GM19463 (cell line): ENCODE measurements at regions not wholly inside any gene's neighbourhood (a gene's known extent, or its start where the extent isn't known, plus 50 kb on each side); places are given as distances from the start of the nearest gene placed in this dataset.

Source experiments
- ATAC-seq: cut with Tn5 transposase; IDR thresholded peaks from one replicate; pipeline ENCODE4 v1.9.1; 2021; ENCODE audit warnings: mild to moderate bottlenecking, moderate library complexity; ENCODE audit not compliant: unreplicated experiment

DNA sequence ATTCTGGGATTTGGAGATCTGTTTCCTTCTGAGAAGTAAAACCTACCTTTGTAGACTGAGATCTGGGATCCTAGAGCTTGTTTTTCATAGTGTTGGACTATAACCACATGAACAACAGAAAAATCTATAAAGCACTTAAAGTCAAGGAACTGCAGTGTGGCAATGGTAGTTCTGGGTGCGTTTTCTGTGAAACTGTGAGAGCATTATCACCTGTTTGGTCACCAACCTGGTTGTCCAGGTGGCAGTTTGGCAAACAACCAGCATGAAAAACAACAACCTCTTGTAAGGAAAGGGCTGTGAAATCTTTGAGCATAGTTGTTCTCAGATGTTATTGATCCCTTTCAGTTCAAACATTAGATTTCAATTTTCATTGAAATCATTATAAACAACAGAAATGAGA is 215.8 kb upstream of the CITED2 start:
- no peak for ATAC-seq

DNA sequence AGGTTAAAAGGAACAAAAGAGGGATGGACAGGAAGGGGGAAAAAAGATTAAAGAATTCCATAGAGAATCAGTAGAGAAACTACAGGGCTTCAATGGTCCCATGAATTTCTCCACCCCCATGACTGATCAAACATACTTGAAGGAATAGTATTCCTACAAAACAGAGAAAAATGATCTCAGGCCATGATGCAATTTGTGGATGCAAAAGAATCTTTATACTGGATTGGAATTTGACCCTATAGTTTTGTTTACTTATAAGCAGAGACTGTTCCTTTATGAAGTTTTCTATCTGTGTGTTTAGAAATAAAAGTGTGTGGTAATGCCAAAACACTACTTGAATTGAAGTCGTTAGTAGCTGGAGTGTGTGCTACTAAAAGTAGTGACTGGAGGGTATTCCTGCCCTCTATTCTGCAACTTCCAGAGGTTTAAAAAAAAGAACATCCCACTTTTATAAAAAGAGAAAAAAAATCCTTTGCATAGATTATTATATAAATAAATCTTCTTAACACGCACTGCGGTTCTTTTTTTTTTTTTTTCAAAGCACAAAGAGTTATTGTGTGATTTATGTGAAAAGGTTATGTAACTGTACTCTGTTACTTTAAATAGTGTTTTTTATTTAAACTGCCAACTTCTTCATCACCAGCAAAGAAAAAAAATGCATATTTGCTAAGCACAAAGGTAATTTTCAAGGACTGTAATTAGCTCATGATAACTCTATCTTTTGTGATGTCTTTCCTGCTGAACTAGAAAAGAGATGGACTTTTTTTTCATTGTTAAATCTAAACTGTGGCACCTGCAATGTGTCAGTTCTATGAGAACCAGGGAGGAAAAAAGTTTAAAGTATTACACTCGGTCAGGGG is 214.5 kb upstream of the CITED2 start:
- ATAC-seq = no peak

DNA sequence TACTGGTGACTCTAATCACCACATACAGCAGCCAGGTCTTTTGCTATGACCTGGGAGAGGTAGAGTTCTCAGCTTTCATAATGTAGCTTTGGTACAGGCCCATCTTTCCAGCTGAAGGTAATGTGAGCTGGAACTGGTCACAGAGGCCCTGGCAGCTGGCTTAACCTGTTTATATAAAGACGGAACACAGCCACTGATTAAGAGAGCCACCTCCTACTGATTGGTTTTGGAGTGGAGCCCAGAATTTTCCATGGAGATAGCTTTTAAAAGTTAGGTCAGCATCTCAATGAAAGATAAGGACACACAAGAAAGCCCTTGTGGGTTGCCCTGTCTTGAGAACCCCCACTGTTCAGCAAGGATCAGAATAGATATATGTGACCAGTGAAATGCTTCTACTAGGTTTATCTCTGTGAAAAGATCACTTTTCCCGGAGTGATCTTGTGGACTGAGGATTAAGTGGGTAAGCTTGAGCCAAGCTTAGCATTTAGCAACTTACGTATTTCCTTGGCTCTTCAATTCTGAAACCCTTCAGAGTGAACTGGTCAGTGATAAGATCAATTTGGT is 213.7 kb upstream of the CITED2 start:
- ATAC-seq = no peak

DNA sequence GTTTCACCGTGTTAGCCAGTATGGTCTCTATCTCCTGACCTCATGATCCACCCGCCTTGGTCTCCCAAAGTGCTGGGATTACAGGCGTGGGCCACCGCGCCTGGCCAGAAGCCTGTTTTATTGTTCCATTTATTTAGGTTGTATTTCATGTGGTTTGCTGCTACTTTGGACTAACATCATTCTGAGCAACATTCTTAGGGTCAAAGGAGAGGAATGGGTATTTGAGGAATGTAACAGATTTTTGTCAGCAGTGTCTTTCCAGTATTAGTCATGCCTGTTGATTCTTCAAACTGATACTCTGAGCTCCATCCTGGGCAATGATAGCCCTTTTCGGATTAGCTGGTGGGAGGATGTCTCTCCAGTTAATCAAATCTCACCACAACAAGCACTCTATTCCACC is 213.0 kb upstream of the CITED2 start:
- no peak for ATAC-seq

DNA sequence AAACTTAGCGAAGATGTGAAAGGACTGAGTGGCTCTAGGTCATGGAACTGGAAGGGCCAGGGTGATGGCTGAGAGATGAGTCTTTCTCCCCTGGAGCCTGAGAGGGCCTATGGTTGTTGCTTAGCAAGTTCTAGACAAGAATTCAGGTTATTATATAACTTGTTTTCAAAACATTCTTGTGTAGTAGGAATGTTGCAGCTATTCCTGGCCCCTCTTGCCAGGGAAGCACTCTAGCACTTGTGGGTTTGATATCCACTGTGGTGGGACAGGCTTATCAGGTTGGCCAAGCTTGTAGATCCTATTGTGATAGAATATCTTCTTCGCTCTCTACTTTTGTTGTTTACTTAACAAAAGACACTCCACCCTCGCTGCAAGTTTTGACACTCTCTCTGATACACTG is 211.8 kb upstream of the CITED2 start:
- no peak for ATAC-seq

DNA sequence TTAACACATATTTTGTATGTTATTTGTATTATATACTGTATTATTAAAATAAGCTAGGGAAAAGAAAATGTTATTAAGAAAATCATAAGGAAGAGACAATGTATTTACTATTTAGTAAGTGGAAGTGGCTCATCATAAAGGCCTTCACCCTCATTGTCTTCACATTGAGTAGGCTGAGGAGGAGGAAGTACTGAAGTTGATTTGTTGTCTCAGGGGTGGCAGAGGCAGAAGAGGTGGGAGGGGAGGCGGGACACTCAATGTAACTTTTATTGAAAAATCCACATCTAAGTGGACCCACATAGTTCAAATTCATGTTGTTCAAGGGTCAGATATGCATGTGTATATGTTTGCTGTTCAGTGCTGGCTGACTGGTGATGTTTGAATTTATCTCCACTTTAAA is 210.2 kb upstream of the CITED2 start:
- ATAC-seq = no peak

DNA sequence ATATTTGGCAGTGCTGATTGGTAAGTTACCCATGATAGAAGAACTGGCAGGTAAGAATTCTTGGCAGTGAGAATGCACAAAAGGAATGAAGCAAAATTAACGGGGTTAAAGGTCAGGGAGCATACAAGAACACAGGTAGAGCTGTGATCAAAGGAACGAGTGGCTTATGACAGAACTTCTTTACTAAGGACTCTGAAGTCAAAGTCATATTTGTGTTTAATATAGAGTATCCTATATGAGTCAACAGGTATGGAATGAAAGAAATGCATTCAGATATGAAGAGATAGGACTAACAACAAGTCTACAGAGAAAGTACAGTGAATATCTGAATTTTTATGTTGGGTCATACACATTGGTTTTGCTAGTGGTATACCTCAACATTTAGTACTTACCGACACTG is 209.0 kb upstream of the CITED2 start:
- ATAC-seq = no peak

DNA sequence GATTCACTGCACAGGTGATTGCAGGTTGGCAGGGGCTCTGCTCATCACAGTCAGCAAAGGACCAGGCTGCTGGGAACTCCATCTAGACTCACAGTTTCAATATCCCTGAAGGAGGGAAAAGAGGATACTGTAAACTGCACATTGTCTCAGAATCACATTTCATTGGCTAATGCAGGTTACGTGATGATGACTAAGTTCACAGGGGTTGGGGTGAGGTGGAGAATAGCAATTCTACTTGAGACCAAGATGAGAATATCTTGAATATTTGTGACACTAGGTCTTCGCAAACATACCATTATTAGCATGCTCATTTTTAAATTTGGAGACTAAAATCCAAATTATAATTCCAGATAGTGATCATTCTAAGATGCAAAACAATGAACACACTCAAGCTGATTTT is 208.5 kb upstream of the CITED2 start:
- ATAC-seq = no peak

DNA sequence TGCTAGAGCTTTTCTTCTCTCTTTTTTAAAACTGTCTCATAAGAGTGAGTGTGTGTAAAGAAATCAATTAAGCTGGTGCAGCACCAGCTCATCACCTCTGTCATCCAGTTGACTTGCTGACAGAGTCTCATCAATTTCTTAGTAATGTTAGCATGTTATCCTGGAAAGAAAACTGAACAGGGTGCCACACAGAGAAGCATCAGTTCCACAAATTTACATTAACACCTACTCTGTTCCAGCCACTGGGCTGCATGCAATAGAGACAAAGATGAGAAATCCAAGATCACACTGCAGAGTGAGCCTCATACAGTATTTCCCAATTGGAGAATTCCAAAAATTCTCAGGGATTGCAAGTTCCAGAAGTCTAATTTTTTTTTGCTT is 207.0 kb upstream of the CITED2 start:
- ATAC-seq = no peak

DNA sequence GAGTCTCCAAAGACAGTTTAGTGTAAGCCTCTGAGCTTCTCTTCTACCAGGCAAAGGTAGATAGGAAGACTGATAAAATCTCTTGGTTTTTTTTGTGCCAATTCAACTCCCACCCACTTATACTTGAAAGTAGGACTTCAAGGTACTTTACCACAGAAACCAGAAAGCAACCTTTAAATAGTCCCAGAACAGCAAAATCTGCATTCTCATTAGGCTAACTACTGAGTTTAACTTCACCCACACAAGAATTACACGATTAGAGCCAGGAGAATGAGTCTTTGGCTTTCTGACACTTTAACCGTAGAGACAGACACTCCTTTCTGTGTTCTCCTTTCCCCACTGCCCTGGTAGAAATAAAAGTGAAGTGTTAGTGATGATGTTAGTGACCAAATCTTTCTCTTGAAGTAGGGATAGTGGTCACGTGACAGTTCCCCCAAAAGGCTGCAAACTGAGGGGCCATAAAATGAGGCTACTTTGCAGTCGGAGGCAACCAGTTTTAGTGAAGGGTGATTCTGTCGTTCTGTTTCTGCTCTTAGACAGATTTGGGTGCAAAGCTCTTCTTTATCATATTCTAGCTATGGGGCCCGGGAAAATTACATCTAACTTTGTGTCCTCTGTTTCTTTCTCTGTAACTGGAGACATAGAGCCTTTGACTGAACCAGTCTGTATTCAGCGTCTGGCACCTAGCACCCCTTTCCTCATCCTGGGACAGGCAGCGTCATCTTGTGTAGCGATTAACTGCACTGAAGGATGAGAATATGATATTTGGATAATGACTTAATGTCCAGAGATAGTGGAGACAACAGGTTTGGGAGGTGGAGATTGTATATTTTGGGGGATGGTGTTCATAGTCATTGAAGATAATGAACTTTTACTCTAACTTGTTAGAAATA is 206.4 kb upstream of the CITED2 start:
- peak; percentile 92 for ATAC-seq

DNA sequence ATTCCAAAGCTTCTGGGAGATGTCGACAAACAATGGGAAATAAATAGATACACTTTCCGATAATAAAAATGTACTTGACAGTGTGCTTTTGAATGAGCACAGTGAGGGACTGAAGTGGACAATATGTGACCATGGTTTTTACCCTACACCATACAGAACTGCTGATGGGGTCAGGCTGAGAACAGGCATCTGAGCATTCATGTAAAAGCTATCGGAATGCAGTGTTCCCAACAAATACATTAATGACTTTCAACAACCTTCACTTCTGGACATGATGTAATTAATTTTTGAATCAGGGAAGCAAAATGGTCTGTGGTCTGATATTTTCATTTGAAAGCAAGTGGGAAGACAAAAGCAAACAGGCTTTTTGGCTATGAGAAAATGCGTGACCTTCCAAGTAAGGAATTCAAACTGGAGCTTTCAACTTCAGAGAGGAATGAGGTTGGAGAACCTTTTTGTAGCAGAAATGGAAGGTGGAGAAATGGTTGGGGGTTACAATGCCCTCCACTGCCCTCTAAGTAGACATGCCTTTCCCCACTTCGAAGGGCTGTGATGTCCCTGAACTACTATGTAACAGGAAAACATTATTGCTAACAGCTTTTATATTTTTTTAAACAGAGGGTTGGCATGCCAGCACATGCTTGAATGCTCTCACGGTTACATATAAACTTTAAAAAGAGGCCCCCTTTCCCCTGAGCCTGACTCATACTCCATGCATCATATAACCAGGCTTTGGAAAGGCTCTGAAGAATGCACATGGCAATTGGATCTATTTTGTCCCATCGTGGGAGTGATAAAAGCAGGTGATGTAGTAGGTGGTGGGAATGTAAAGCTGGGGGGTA is 203.5 kb upstream of the CITED2 start:
- no peak for ATAC-seq

DNA sequence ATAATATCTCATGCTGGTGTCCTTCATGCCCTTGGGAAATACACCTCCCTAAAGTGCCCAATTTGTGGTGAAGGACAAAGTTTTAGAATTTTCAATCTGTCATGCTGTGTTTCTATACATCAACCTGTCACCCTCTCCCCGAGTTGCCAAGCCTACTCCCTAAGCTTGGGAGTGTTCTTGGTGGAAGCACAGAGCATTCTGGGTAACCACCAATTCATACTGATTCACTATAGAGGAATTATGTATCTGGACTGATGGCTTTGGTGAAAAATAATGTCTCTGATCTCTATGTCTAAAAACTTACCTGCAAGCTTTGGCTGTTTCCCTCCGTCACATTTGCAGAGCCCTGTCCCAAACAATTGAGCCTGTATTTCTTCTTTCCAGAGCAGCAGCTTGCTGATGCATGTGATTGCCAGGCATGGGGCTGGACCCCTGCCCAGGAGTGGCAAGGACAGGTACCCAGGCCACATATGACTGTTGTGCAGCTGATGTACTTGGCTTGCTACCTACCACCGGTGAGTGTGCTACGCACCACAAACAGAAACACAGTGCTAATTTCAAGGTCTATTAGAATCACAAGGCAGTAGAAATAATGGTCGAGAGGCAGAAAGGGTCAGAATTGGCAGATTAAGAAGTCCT is 202.8 kb upstream of the CITED2 start:
- ATAC-seq = no peak

DNA sequence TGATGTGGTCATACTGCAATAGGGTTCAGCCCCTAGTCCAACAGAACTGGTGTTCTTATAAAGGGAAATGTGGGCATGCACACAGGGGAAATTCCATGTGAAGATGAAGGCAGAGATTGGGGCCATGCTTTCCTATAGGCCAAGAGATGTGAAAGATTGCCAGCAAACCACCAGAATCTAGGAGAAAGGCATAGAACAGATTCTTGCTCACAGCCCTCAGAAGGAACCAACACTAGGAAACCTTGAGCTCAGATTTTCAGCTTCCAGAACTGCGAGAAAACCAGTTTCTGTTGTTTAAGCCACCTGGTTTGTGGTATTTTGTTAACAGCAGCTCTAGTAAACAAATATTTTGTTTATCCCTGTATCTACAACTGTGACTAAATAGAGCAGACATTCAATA is 197.6 kb upstream of the CITED2 start:
- no peak for ATAC-seq

DNA sequence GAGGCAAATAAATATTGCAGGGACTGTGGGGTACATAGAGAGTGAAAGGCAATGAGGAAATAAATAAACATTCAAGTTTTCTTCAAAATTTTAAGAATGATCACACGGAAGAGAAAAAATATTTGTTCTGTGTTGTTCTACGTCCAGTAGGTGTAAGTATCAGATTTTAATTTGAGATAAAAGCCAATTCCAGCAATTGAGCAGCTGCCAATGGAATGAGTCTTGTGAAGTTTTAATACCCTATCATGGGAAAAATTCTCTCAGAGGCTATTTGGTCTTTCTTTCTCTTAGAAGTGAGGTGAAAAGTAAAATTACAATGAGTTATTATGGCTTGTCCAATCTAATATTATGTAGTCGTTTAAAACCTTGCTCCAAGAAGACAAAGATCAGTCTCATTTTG is 195.7 kb upstream of the CITED2 start:
- ATAC-seq = no peak

DNA sequence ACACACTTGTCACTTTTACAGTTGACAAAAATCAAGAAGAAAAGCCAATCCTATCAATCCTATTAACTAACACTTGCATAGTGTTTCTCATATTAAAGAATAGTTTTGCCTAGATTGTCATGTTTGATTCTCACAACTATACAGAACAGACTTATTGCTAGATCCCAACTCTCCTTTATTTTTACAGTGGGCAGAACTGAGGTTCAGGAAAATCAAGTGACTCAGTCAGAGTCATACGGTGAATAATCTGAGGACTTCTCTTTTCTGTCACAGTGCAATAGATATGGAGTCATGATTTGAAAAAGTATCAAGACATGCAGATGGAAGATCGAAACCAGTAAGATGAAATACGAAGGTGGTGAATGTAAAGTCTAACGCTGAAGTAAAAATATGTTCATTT is 195.1 kb upstream of the CITED2 start:
- no peak for ATAC-seq

DNA sequence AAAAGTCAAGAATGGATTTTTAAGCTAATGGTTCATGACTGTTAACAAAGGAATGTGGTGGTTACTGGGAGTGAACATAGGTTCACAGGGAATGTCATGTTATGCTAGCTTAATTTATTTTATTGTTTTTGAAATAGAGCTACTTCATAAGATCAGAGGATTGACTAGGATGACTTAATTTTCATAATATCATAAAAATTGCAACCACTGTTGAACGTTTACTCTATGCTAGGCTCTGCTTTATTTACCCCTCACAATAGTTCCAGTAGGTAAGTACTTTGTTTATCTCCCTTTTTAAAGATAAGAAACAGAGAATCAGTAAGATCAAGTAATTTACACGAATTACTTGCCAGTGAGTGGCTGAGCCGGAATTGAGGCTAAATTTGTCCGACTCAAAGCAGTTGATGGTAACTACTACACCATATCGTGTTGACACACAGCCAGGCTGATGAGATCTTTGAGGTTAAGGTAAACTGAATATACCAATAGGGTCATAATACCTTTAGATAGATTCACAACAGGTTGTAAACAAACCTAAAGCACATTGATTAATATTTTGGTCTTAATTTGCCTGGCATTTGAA is 194.6 kb upstream of the CITED2 start:
- no peak for ATAC-seq

DNA sequence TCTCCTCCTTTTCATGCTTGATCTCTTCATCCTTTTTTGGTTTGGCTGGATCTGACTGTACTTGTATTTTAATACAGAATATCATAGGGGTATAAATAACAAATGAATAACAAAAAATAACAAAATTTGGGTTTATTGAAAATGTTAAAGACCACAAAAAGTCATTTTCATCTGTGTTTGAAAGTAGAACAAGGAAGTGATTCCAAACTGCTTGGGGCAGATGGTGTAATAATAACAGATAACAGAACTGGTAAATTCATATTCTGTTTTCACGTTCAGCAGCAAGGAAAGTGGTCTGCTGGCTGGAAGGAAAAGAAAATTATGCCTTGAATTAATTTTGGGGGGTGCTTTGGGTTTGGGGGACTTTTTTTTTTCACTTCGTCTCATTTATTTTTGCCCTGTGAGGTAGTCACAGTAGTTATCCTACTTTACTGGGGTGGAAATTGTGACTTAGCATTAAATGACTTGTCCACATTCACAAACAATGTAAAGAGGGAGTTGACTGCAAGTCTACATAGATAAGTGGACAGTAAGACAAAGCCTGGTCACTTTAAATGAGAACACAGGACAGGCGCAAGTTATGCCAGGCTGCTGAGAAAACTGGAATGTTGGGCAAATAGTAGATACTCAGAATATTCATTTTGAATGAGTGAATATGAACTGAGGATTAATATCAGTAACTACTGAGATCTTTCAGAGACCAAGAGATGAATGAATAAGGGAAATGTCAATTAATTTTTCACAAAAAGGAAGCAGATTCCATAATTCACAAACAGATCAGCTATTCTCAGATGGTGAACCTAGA is 193.9 kb upstream of the CITED2 start:
- no peak for ATAC-seq

DNA sequence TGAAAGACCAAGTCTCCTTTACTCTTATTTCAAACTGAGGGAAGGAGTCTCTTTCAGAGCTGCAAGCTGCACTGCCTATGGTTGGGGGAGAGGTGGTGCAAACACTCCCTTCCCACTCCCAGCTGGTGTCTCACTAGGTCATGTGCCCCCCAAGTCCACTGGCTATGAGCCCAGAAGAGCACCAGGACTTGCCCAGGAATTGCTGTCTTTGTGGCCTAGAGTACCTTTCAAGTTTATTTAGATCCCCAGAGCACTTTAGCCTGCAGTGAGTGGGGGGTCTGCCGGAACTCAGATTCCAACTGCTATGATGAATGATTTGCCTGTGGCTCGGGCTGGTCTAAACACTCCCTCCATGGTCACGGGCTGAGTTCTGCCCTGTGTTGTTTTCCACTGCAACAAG is 192.6 kb upstream of the CITED2 start:
- ATAC-seq = no peak

DNA sequence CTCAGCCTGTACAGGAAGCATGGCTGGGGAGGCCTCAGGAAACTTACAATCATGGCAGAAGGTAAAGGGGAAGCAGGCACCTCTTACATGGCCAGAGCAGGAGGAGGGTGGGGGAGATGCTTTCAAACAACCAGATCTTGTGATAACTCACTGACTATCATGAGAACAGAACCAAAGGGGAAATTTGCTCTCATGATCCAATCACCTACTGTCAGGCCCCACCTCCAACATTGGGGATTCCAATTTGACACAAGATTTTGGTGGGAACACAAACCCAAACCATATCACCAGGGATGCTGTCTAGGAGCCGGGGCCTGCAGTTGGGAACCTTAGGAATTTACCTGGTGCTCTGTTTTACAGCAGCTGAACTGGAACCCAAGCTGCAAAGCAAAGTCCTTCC is 191.1 kb upstream of the CITED2 start:
- no peak for ATAC-seq
